HEK293 (cell line): ENCODE measurements at regions not wholly inside any gene's neighbourhood (a gene's known extent, or its start where the extent isn't known, plus 50 kb on each side); places are given as distances from the start of the nearest gene placed in this dataset.

ENCODE experiments used
- CTCF ChIA-PET: fragments of 350-600 bp; formaldehyde crosslinking; extraction: SDS; loops from one replicate; lab custom pipeline; 2021; ENCODE audit warnings: antibody characterized with exemption; lab: Yijun Ruan, JAX
- POLR2A ChIA-PET: fragments of 300-600 bp; formaldehyde crosslinking; extraction: SDS; loops from one replicate; lab custom pipeline; 2020; ENCODE audit warnings: antibody characterized with exemption, inconsistent platforms; lab: Yijun Ruan, JAX
- H3K27ac ChIP-seq: fragments of 200-500 bp; sonication (Bioruptor generic); 2 replicates; pipeline ENCODE4 v1.5.1; 2014; ENCODE audit warnings: low read depth, low read length, control low read depth, inconsistent platforms; ENCODE audit errors: extremely low read depth
- H3K36me3 ChIP-seq, 2 experiments: fragments of 200-500 bp in 1 of 2; sonication (Bioruptor generic) in 1 of 2; 1 replicate in 1 of 2; 2 replicates in 1 of 2; pipeline ENCODE4 v1.5.1; 2014 to 2017; ENCODE audit warnings: inconsistent platforms in 2 of 2, low read length in 2 of 2; ENCODE audit not compliant: control insufficient read depth in 2 of 2, insufficient read depth in 1 of 2
- H3K4me1 ChIP-seq: fragments of 200-500 bp; sonication (Bioruptor generic); 2 replicates; pipeline ENCODE4 v1.5.1; 2014; ENCODE audit warnings: mild to moderate bottlenecking, low read length, inconsistent platforms; ENCODE audit not compliant: control insufficient read depth, insufficient read depth
- H3K4me3 ChIP-seq: 2 replicates; pipeline ENCODE4 v1.5.1; 2011; ENCODE audit warnings: low read depth, mild to moderate bottlenecking, control low read depth, low read length, moderate library complexity
- H3K9me3 ChIP-seq: fragments of 200-500 bp; sonication (Bioruptor generic); 2 replicates; pipeline ENCODE4 v1.5.1; 2014; ENCODE audit warnings: low read depth, low read length, inconsistent platforms; ENCODE audit not compliant: control insufficient read depth, insufficient read depth
- CTCF ChIP-seq: fragments of 450-650 bp; formaldehyde crosslinking; IDR thresholded peaks from 2 replicates; pipeline ENCODE4 v1.5.1; 2016; ENCODE audit warnings: missing biosample characterization, missing genetic modification characterization
- KLF8 ChIP-seq: fragments of 450-650 bp; formaldehyde crosslinking; IDR thresholded peaks from 2 replicates; pipeline ENCODE4 v1.5.1; 2016; ENCODE audit warnings: missing biosample characterization, missing genetic modification characterization
- PRDM4 ChIP-seq: fragments of 450-650 bp; formaldehyde crosslinking; IDR thresholded peaks from 2 replicates; pipeline ENCODE4 v1.5.1; 2017; ENCODE audit warnings: missing biosample characterization, missing genetic modification characterization
- REST ChIP-seq: fragments of 450-650 bp; formaldehyde crosslinking; IDR thresholded peaks from 2 replicates; pipeline ENCODE4 v1.5.1; 2016; ENCODE audit warnings: missing biosample characterization, missing genetic modification characterization
- WT1 ChIP-seq: fragments of 450-650 bp; formaldehyde crosslinking; IDR thresholded peaks from 2 replicates; pipeline ENCODE4 v1.5.1; 2016; ENCODE audit warnings: missing biosample characterization, missing genetic modification characterization
- YY1 ChIP-seq: fragments of 450-650 bp; formaldehyde crosslinking; IDR thresholded peaks from 2 replicates; pipeline ENCODE4 v1.5.1; 2018; ENCODE audit warnings: missing biosample characterization, missing genetic modification characterization
- ZBTB44 ChIP-seq: fragments of 450-650 bp; IDR thresholded peaks from 2 replicates; pipeline ENCODE4 v1.5.1; 2018; ENCODE audit warnings: missing biosample characterization, mild to moderate bottlenecking, missing genetic modification characterization
- ZNF121 ChIP-seq: fragments of 450-650 bp; formaldehyde crosslinking; IDR thresholded peaks from 2 replicates; pipeline ENCODE4 v1.5.1; 2016; ENCODE audit warnings: missing biosample characterization, missing genetic modification characterization
- ZNF223 ChIP-seq: fragments of 450-650 bp; formaldehyde crosslinking; IDR thresholded peaks from 2 replicates; pipeline ENCODE4 v1.5.1; 2016; ENCODE audit warnings: missing biosample characterization, missing genetic modification characterization
- ZNF266 ChIP-seq: fragments of 450-650 bp; formaldehyde crosslinking; IDR thresholded peaks from 2 replicates; pipeline ENCODE4 v1.5.1; 2016; ENCODE audit warnings: missing biosample characterization, missing genetic modification characterization, low read depth
- ZNF548 ChIP-seq: fragments of 450-650 bp; formaldehyde crosslinking; IDR thresholded peaks from 2 replicates; pipeline ENCODE4 v1.5.1; 2016; ENCODE audit warnings: missing biosample characterization, missing genetic modification characterization
- ZNF629 ChIP-seq: fragments of 450-650 bp; formaldehyde crosslinking; IDR thresholded peaks from 2 replicates; pipeline ENCODE4 v1.5.1; 2017; ENCODE audit warnings: missing biosample characterization, missing genetic modification characterization
- ZNF843 ChIP-seq: fragments of 450-650 bp; formaldehyde crosslinking; IDR thresholded peaks from 2 replicates; pipeline ENCODE4 v1.5.1; 2016; ENCODE audit warnings: missing biosample characterization, missing genetic modification characterization
- TF ChIP-seq, protein P1 (sequence below): fragments of 450-650 bp; formaldehyde crosslinking; IDR thresholded peaks from 2 replicates; pipeline ENCODE4 v1.5.1; 2017; ENCODE audit warnings: missing biosample characterization, missing genetic modification characterization

- H3K9me3 ChIP-seq = no peaks in the 10 kb centered on the region
- H3K36me3 ChIP-seq = no peaks in the 10 kb centered on the region
- CTCF ChIA-PET = interaction anchor here (0.7 kb wide), 1 partner anchor 842 kb away, joined by 3 read pairs; no protein-coding TSS in a partner anchor
- H3K4me1 ChIP-seq = peaks cover 18% of the 10 kb centered on the region
- TF ChIP-seq PRDM4 (peak; percentile 58; the same call in 1 of the 2 replicates), ZNF548 (tag by site-specific recombination) (no peak)
- H3K27ac ChIP-seq = no peak overlapping the region
- POLR2A ChIA-PET = no interaction called here
- H3K4me3 ChIP-seq = no peak overlapping the region
Measured at GRCh38 chr21:16633831-16634459, 878.9 kb upstream of the CXADR start.

- CTCF ChIA-PET = interaction anchor here (0.7 to 1.3 kb wide), 2 partner anchors 29 to 843 kb away, joined by 3 read pairs; no protein-coding TSS in a partner anchor
- 0 out of 2 replicates have a peak, but pooled peaks have one; percentile 1 for TF ChIP-seq PRDM4
- no peak for TF ChIP-seq ZBTB44 (tag by site-specific recombination)
- TF ChIP-seq WT1 (tag by site-specific recombination) = 0 out of 2 replicates have a peak, but pooled peaks have one; percentile 24
- TF ChIP-seq ZNF223 (tag by site-specific recombination) = no peak
- no peaks in the 10 kb centered on the region for H3K9me3 ChIP-seq
Measured at GRCh38 chr21:16634515-16634914, 878.3 kb upstream of the CXADR start.

GRCh38 chr21:16640297-16641027 is 872.4 kb upstream of the CXADR start:
- ChIA-PET POLR2A (no interaction called here), CTCF (interaction anchor here (0.6 to 2.4 kb wide), 2 partner anchors 33 to 658 kb away, joined by 3 to 5 read pairs; no protein-coding TSS in a partner anchor)
- no peaks in the 10 kb centered on the region for H3K9me3 ChIP-seq
- no peaks in the 10 kb centered on the region for H3K36me3 ChIP-seq
- no peak overlapping the region for H3K4me3 ChIP-seq
- H3K4me1 ChIP-seq = no peaks in the 10 kb centered on the region
- TF ChIP-seq ZNF843 (no peak), REST (tag by site-specific recombination) (no peak), ZNF629 (tag by site-specific recombination) (no peak), ZNF121 (tag by site-specific recombination) (no peak), ZNF266 (tag by site-specific recombination) (no peak), KLF8 (tag by site-specific recombination) (no peak), YY1 (tag by site-specific recombination) (no peak), CTCF (tag by site-specific recombination) (no peak)
- TF ChIP-seq, protein P1, sequence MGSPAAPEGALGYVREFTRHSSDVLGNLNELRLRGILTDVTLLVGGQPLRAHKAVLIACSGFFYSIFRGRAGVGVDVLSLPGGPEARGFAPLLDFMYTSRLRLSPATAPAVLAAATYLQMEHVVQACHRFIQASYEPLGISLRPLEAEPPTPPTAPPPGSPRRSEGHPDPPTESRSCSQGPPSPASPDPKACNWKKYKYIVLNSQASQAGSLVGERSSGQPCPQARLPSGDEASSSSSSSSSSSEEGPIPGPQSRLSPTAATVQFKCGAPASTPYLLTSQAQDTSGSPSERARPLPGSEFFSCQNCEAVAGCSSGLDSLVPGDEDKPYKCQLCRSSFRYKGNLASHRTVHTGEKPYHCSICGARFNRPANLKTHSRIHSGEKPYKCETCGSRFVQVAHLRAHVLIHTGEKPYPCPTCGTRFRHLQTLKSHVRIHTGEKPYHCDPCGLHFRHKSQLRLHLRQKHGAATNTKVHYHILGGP = no peak
- TF ChIP-seq, all 188 proteins: peak for 0
- no peak overlapping the region for H3K27ac ChIP-seq

More at GRCh38 chr21:16634515-16634914, 878.3 kb upstream of the CXADR start:
- POLR2A ChIA-PET = no interaction called here
- H3K27ac ChIP-seq = no peak overlapping the region
- H3K4me3 ChIP-seq = no peak overlapping the region
- no peaks in the 10 kb centered on the region for H3K36me3 ChIP-seq
- peaks cover 18% of the 10 kb centered on the region for H3K4me1 ChIP-seq
